GM23338 (cell line): ENCODE measurements at regions not wholly inside any gene's neighbourhood (a gene's known extent, or its start where the extent isn't known, plus 50 kb on each side); places are given as distances from the start of the nearest gene placed in this dataset.

Experiments used
- ATAC-seq: fragments of 200-7000 bp; cut with Tn5 transposase; 3 replicates; pipeline ENCODE4 v1.9.1; 2020
- DNase-seq: peaks from one replicate; pipeline ENCODE4 v3.0.0-alpha.2; 2015; ENCODE audit warnings: low spot score
- H2AFZ ChIP-seq: fragments of 200-600 bp; sonication (generic); 2 replicates; pipeline ENCODE4 v1.8.0; 2016; ENCODE audit warnings: antibody characterized with exemption, mild to moderate bottlenecking, moderate library complexity
- H3F3A ChIP-seq: fragments of 200-600 bp; sonication (generic); replicated peaks from 2 replicates; pipeline ENCODE4 v1.8.0; 2017; ENCODE audit warnings: antibody characterized with exemption, mixed run types, low read depth
- H3K27ac ChIP-seq: fragments of 200-600 bp; sonication (generic); 2 replicates; pipeline ENCODE4 v1.6.1; 2016; ENCODE audit warnings: low read depth
- H3K27me3 ChIP-seq: fragments of 200-600 bp; sonication (generic); 2 replicates; pipeline ENCODE4 v1.8.0; 2016; ENCODE audit warnings: mild to moderate bottlenecking, mixed run types, moderate library complexity; ENCODE audit not compliant: insufficient read depth
- H3K36me3 ChIP-seq: fragments of 200-600 bp; sonication (generic); 2 replicates; pipeline ENCODE4 v1.8.0; 2016; ENCODE audit warnings: mild to moderate bottlenecking; ENCODE audit not compliant: insufficient read depth
- H3K4me1 ChIP-seq: fragments of 200-600 bp; sonication (generic); 2 replicates; pipeline ENCODE4 v1.8.0; 2016; ENCODE audit warnings: mild to moderate bottlenecking, moderate library complexity; ENCODE audit not compliant: insufficient read depth
- H3K4me2 ChIP-seq: fragments of 200-600 bp; sonication (generic); 2 replicates; pipeline ENCODE4 v1.7.1; 2017; ENCODE audit warnings: mixed run types
- H3K4me3 ChIP-seq: fragments of 200-600 bp; sonication (generic); 2 replicates; pipeline ENCODE4 v1.6.1; 2016; ENCODE audit warnings: mixed run types
- H3K79me2 ChIP-seq: fragments of 200-600 bp; sonication (generic); replicated peaks from 2 replicates; pipeline ENCODE4 v1.8.0; 2017; ENCODE audit warnings: mild to moderate bottlenecking; ENCODE audit not compliant: insufficient read depth
- H3K9me2 ChIP-seq: fragments of 200-600 bp; sonication (generic); 2 replicates; pipeline ENCODE4 v1.8.0; 2017; ENCODE audit not compliant: insufficient read depth
- H4K20me1 ChIP-seq: fragments of 200-600 bp; sonication (generic); replicated peaks from 2 replicates; pipeline ENCODE4 v1.8.0; 2017; ENCODE audit warnings: mild to moderate bottlenecking; ENCODE audit not compliant: insufficient read depth
- H3K27ac Mint-ChIP-seq: 2 replicates; pipeline ENCODE4 v1.8.0; 2020; ENCODE audit warnings: inconsistent platforms, mild to moderate bottlenecking, moderate library complexity, mixed read lengths
- H3K27me3 Mint-ChIP-seq: 3 replicates; pipeline ENCODE4 v1.8.0; 2022; ENCODE audit warnings: low read depth, mild to moderate bottlenecking, moderate library complexity, mixed read lengths, inconsistent platforms; ENCODE audit not compliant: insufficient read depth, poor library complexity
- H3K36me3 Mint-ChIP-seq: 3 replicates; pipeline ENCODE4 v1.8.0; 2021; ENCODE audit warnings: low read depth, mild to moderate bottlenecking, inconsistent platforms, moderate library complexity, mixed read lengths
- H3K4me1 Mint-ChIP-seq: 3 replicates; pipeline ENCODE4 v1.8.0; 2020; ENCODE audit warnings: mild to moderate bottlenecking, inconsistent platforms, mixed read lengths
- H3K4me3 Mint-ChIP-seq: 3 replicates; pipeline ENCODE4 v1.8.0; 2021; ENCODE audit warnings: moderate library complexity, mild to moderate bottlenecking, inconsistent platforms, mixed read lengths
- H3K9me3 Mint-ChIP-seq: 3 replicates; pipeline ENCODE4 v1.8.0; 2020; ENCODE audit warnings: moderate library complexity, mild to moderate bottlenecking, inconsistent platforms, mixed read lengths
- CREB1 ChIP-seq: fragments of 250-450 bp; sonication (Bioruptor Pico); IDR thresholded peaks from 2 replicates; pipeline ENCODE4 v1.5.0; 2020; ENCODE audit warnings: low read depth, mild to moderate bottlenecking, moderate library complexity
- EZH2 ChIP-seq: fragments of 200-600 bp; sonication (generic); IDR thresholded peaks from one replicate; pipeline ENCODE4 v1.8.0; 2017; ENCODE audit warnings: antibody characterized with exemption, mild to moderate bottlenecking, low read depth; ENCODE audit not compliant: unreplicated experiment
- EZH2phosphoT487 ChIP-seq: fragments of 200-600 bp; sonication (generic); IDR thresholded peaks from one replicate; pipeline ENCODE4 v1.8.1; 2018; ENCODE audit warnings: antibody characterized with exemption; ENCODE audit not compliant: unreplicated experiment
- JUNB ChIP-seq: IDR thresholded peaks from one replicate; pipeline ENCODE4 v1.6.1; 2016; ENCODE audit warnings: antibody characterized with exemption; ENCODE audit not compliant: unreplicated experiment
- POLR2AphosphoS5 ChIP-seq: IDR thresholded peaks from 2 replicates; pipeline ENCODE4 v1.6.1; 2016; ENCODE audit warnings: antibody characterized with exemption, low read depth
- REST ChIP-seq: IDR thresholded peaks from one replicate; pipeline ENCODE4 v1.6.1; 2018; ENCODE audit warnings: antibody characterized with exemption; ENCODE audit not compliant: unreplicated experiment
- STAT1 ChIP-seq: IDR thresholded peaks from one replicate; pipeline ENCODE4 v1.6.1; 2016; ENCODE audit warnings: antibody characterized with exemption; ENCODE audit not compliant: unreplicated experiment
- ZNF114 ChIP-seq: fragments of 250-450 bp; sonication (Bioruptor Pico); IDR thresholded peaks from 2 replicates; pipeline ENCODE4 v1.5.0; 2020; ENCODE audit warnings: mild to moderate bottlenecking, moderate library complexity
- ZNF331 ChIP-seq: fragments of 250-450 bp; sonication (Bioruptor Pico); IDR thresholded peaks from 2 replicates; pipeline ENCODE4 v1.5.0; 2020; ENCODE audit warnings: low read depth, mild to moderate bottlenecking, moderate library complexity

- TF ChIP-seq REST (no peak), ZNF331 (CRISPR knock-in tag) (no peak), EZH2 (no peak), JUNB (no peak), EZH2phosphoT487 (no peak), CREB1 (CRISPR knock-in tag) (no peak), STAT1 (no peak)
Measured at GRCh38 chr1:98232678-98233077, 311.8 kb upstream of the DPYD start (continued).

GRCh38 chr1:98222706-98223105, 301.9 kb upstream of the DPYD start:
- Histone ChIP-seq H3K4me3 (no peak overlapping the region), H3K79me2 (no peaks in the 10 kb centered on the region), H2AFZ (no peak overlapping the region), H3K36me3 (no peaks in the 10 kb centered on the region), H3K27me3 (no peaks in the 10 kb centered on the region), H4K20me1 (no peaks in the 10 kb centered on the region), H3K9me2 (no peaks in the 10 kb centered on the region), H3F3A (no peaks in the 10 kb centered on the region), H3K4me1 (no peaks in the 10 kb centered on the region), H3K27ac (no peak overlapping the region), H3K4me2 (no peak overlapping the region)
- no peak overlapping the region for H3K27ac Mint-ChIP-seq
- DNase-seq = no peak
- H3K4me1 Mint-ChIP-seq = no peaks in the 10 kb centered on the region
- no peaks in the 10 kb centered on the region for H3K27me3 Mint-ChIP-seq
- H3K36me3 Mint-ChIP-seq = no peaks in the 10 kb centered on the region
- no peaks in the 10 kb centered on the region for H3K9me3 Mint-ChIP-seq
- TF ChIP-seq STAT1 = no peak
- no peak overlapping the region for H3K4me3 Mint-ChIP-seq
- ATAC-seq = no peak

GRCh38 chr1:98221923-98222322, 301.1 kb upstream of the DPYD start:
- Histone ChIP-seq H3K27me3 (no peaks in the 10 kb centered on the region), H3K4me3 (no peak overlapping the region), H3F3A (no peaks in the 10 kb centered on the region), H3K4me1 (no peaks in the 10 kb centered on the region), H3K27ac (no peak overlapping the region), H3K9me2 (no peaks in the 10 kb centered on the region), H2AFZ (no peak overlapping the region), H3K79me2 (no peaks in the 10 kb centered on the region), H3K36me3 (no peaks in the 10 kb centered on the region), H3K4me2 (no peak overlapping the region), H4K20me1 (no peaks in the 10 kb centered on the region)
- H3K4me1 Mint-ChIP-seq = no peaks in the 10 kb centered on the region
- no peaks in the 10 kb centered on the region for H3K36me3 Mint-ChIP-seq
- H3K27me3 Mint-ChIP-seq = no peaks in the 10 kb centered on the region
- H3K4me3 Mint-ChIP-seq = no peak overlapping the region
- DNase-seq = no peak
- H3K27ac Mint-ChIP-seq = no peak overlapping the region
- no peaks in the 10 kb centered on the region for H3K9me3 Mint-ChIP-seq
- no peak for ATAC-seq
- TF ChIP-seq POLR2AphosphoS5 = no peak
- no peak for TF ChIP-seq ZNF331 (CRISPR knock-in tag)
- TF ChIP-seq ZNF114 (CRISPR knock-in tag) = no peak
- no peak for TF ChIP-seq CREB1 (CRISPR knock-in tag)
- TF ChIP-seq EZH2phosphoT487 = no peak
- no peak for TF ChIP-seq EZH2
- TF ChIP-seq REST = no peak
- TF ChIP-seq STAT1 = no peak
